K562 (cell line): ENCODE measurements at regions not wholly inside any gene's neighbourhood (a gene's known extent, or its start where the extent isn't known, plus 50 kb on each side); places are given as distances from the start of the nearest gene placed in this dataset.

Experiments
- ATAC-seq: fragments of 200-7000 bp; cut with Tn5 transposase; 3 replicates; pipeline ENCODE4 v1.9.1; 2020; ENCODE audit warnings: moderate library complexity
- BruUV-seq: library from RNA; stranded (reverse); fragments of 400-500 nt; replicated peaks from 2 replicates; lab custom pipeline; 2021; lab: Mats Ljungman, UMichigan
- CTCF ChIA-PET: fragments of 300-600 bp; formaldehyde crosslinking; extraction: SDS; loops from one replicate; lab custom pipeline; 2021; ENCODE audit warnings: low intra/inter-chr PET ratio; lab: Yijun Ruan, JAX
- POLR2A ChIA-PET: fragments of 300-600, 350-650 bp; sonication (Branson Sonifier 250); formaldehyde crosslinking; extraction: SDS; loops from one replicate; lab custom pipeline; 2021; ENCODE audit warnings: antibody characterized with exemption, inconsistent platforms; lab: Yijun Ruan, JAX
- DNase-seq, 4 experiments: peaks; one replicate each; pipeline versions ENCODE4 v3.0.0 to v3.0.0-alpha.2; 2011 to 2018; ENCODE audit warnings: low spot score in 3 of 4, mixed read lengths in 3 of 4; ENCODE audit errors: extremely low read depth in 1 of 4
- FAIRE-seq: peaks from 2 replicates; lab custom pipeline; 2011; peaks lifted over from hg19 to GRCh38; lab: Jason Lieb, UNC
- H2AFZ ChIP-seq: 2 replicates; pipeline ENCODE4 v1.6.0; 2011; ENCODE audit warnings: low read depth, low read length, control low read depth, inconsistent platforms
- H3K27ac ChIP-seq: fragments of 200-600 bp; 3 replicates; pipeline ENCODE4 v1.8.0; 2011; ENCODE audit warnings: low read depth, mild to moderate bottlenecking, control low read depth, inconsistent platforms, low read length, moderate library complexity, mixed read lengths; ENCODE audit errors: extremely low read depth
- H3K27me3 ChIP-seq, 2 experiments: fragments of 300-600 bp in 1 of 2; 2 replicates in 1 of 2; 3 replicates in 1 of 2; pipeline versions ENCODE4 v1.6.0 to v1.8.0; 2011; ENCODE audit warnings: inconsistent platforms in 2 of 2, low read length in 2 of 2, mild to moderate bottlenecking in 1 of 2, mixed read lengths in 1 of 2, moderate library complexity in 1 of 2; ENCODE audit not compliant: control insufficient read depth in 2 of 2, insufficient read depth in 2 of 2
- H3K36me3 ChIP-seq: fragments of 300-600 bp; 3 replicates; pipeline ENCODE4 v1.8.0; 2011; ENCODE audit warnings: mild to moderate bottlenecking, low read length, inconsistent platforms; ENCODE audit not compliant: control insufficient read depth, insufficient read depth
- H3K4me1 ChIP-seq, 2 experiments: fragments of 200-600 bp in 1 of 2; replicated peaks in 1 of 2; 2 replicates in 1 of 2; 3 replicates in 1 of 2; pipeline versions ENCODE4 v1.5.1 to v1.8.0; 2011; ENCODE audit warnings: inconsistent platforms in 2 of 2, low read length in 2 of 2, mild to moderate bottlenecking in 1 of 2, mixed read lengths in 1 of 2, moderate library complexity in 1 of 2; ENCODE audit not compliant: control insufficient read depth in 2 of 2, insufficient read depth in 2 of 2
- H3K4me2 ChIP-seq: 2 replicates; pipeline ENCODE4 v1.6.1; 2011; ENCODE audit warnings: low read length, control low read depth, inconsistent platforms, mixed read lengths; ENCODE audit not compliant: insufficient read depth
- H3K4me3 ChIP-seq: fragments of 200-600 bp; sonication (generic), shearing (Covaris generic); 2 replicates; pipeline ENCODE4 v1.5.1; 2016; ENCODE audit warnings: control low read depth, inconsistent platforms
- H3K79me2 ChIP-seq: fragments of 200-600 bp; 3 replicates; pipeline ENCODE4 v1.8.0; 2011; ENCODE audit warnings: low read length, inconsistent platforms; ENCODE audit not compliant: control insufficient read depth, insufficient read depth
- H3K9ac ChIP-seq, 2 experiments: 2 replicates each; pipeline versions ENCODE4 v1.6.0 to v1.6.1; 2011; ENCODE audit warnings: low read depth in 2 of 2, low read length in 2 of 2, control low read depth in 1 of 2, inconsistent platforms in 1 of 2, mild to moderate bottlenecking in 1 of 2, mixed read lengths in 1 of 2; ENCODE audit not compliant: insufficient read depth in 1 of 2
- H3K9me1 ChIP-seq: one replicate; pipeline ENCODE4 v1.6.0; 2011; ENCODE audit warnings: inconsistent platforms, mild to moderate bottlenecking, low read length, moderate library complexity; ENCODE audit not compliant: control insufficient read depth, insufficient read depth
- H3K9me3 ChIP-seq: replicated peaks from 2 replicates; pipeline ENCODE4 v1.5.1; 2011; ENCODE audit warnings: low read depth, low read length, inconsistent platforms; ENCODE audit not compliant: control insufficient read depth, insufficient read depth
- H4K20me1 ChIP-seq: replicated peaks from 2 replicates; pipeline ENCODE4 v1.6.1; 2011; ENCODE audit warnings: low read length, inconsistent platforms, mixed read lengths; ENCODE audit not compliant: control insufficient read depth, insufficient read depth
- ATF1 ChIP-seq, 2 experiments: fragments of 450-650 bp in 1 of 2; IDR thresholded peaks; 2 replicates each; pipeline ENCODE4 v1.6.1; 2016; ENCODE audit warnings: missing compliant biosample characterization in 1 of 2, missing genetic modification characterization in 1 of 2
- ATF7 ChIP-seq: fragments of 450-650 bp; IDR thresholded peaks from 2 replicates; pipeline ENCODE4 v1.7.1; 2014; ENCODE audit warnings: mild to moderate bottlenecking, moderate library complexity
- E2F3 ChIP-seq: fragments of 250-450 bp; sonication (Bioruptor Pico); IDR thresholded peaks from 2 replicates; pipeline ENCODE4 v1.4.0; 2020; ENCODE audit warnings: mild to moderate bottlenecking
- MCM5 ChIP-seq: fragments of 450-650 bp; IDR thresholded peaks from 2 replicates; pipeline ENCODE4 v1.6.1; 2016; ENCODE audit warnings: low read depth
- MEF2D ChIP-seq: conservative IDR thresholded peaks from 2 replicates; pipeline ENCODE4 v1.6.1; 2016; ENCODE audit warnings: low read depth, missing genetic modification characterization, missing compliant biosample characterization
- NCOA1 ChIP-seq: fragments of 450-650 bp; IDR thresholded peaks from 2 replicates; pipeline ENCODE4 v1.6.1; 2016; ENCODE audit warnings: low read depth
- NR2C2 ChIP-seq, 2 experiments: fragments of 200-800 bp in 1 of 2; sonication (Bioruptor generic) in 1 of 2; sonication (generic) in 1 of 2; formaldehyde crosslinking in 1 of 2; IDR thresholded peaks; 2 replicates each; pipeline versions ENCODE4 v1.6.1 to v1.8.0; 2016 to 2022; ENCODE audit warnings: mild to moderate bottlenecking in 1 of 2, missing compliant biosample characterization in 1 of 2, missing genetic modification characterization in 1 of 2, missing genetic modification reagents in 1 of 2
- SMAD3 ChIP-seq: fragments of 450-650 bp; formaldehyde crosslinking; conservative IDR thresholded peaks from 2 replicates; pipeline ENCODE4 v1.4.0; 2020; ENCODE audit warnings: mild to moderate bottlenecking
- ZNF24 ChIP-seq: fragments of 450-650 bp; IDR thresholded peaks from 2 replicates; pipeline ENCODE4 v1.6.1; 2016
- WGBS: fragments of 100-300 bp; shearing (Covaris generic); methylation state at CpG from one replicate; pipeline ENCODE4 v1.1.6; 2016; ENCODE audit warnings: low coverage, mixed read lengths; ENCODE audit not compliant: insufficient coverage; ENCODE audit errors: missing lambda C conversion rate; 5-methylcytosine and 5-hydroxymethylcytosine counted together
- in situ Hi-C: fragments of 300-500 bp; cut with MboI; formaldehyde crosslinking; loops from 4 replicates; pipeline ENCODE4 v1.15.0; 2018; ENCODE audit warnings: inconsistent platforms, mixed read lengths
- intact Hi-C: fragments of 100-400 bp; cut with micrococcal nuclease; formaldehyde crosslinking; loops from 2 replicates; pipeline ENCODE4 v1.14.2; 2022
- TF ChIP-seq, protein P1 (sequence below): fragments of 450-650 bp; IDR thresholded peaks from 2 replicates; pipeline ENCODE4 v1.6.1; 2016; ENCODE audit warnings: missing biosample characterization, missing genetic modification characterization
- TF ChIP-seq, protein P2 (sequence below): fragments of 450-650 bp; formaldehyde crosslinking; IDR thresholded peaks from 2 replicates; pipeline ENCODE4 v1.4.0; 2022; ENCODE audit warnings: missing genetic modification characterization
- TF ChIP-seq, protein P3 (sequence below): IDR thresholded peaks from 3 replicates; pipeline ENCODE4 v1.6.1; 2011; ENCODE audit warnings: borderline replicate concordance, mild to moderate bottlenecking; ENCODE audit not compliant: insufficient read length, insufficient read depth
- TF ChIP-seq, protein P4 (sequence below): fragments of 450-650 bp; IDR thresholded peaks from 2 replicates; pipeline ENCODE4 v1.6.1; 2017; ENCODE audit warnings: mild to moderate bottlenecking, moderate library complexity

DNA sequence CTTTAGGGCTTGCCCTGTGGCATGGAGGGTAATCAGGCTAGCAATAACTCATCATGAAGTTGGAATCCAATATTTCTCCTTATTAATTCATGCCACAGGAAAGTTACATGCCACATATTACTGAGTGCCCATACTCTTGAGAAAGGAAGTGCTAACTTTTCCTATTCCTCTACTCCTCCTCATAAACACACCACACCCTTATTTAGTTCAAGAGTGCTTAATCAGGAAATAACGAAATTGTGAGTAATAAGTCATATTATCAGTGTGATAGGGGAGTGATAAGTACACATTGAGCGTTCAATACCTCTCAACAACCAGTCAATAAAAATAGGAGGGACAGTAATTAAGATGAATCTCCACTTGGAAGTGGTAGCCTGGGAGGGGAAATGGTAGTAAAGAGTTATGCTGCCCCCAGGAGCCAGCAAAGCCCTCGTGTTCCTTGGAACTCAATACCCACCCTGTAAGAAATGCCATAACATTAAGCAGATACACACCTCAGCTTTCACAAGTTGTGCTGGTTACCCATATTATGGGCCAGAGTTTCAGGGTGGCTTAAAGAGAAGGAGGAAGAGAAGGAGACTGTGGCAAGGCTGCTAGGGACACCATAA lies 410.0 kb upstream of the NR3C2 start (continued):
- TF ChIP-seq, protein P1, sequence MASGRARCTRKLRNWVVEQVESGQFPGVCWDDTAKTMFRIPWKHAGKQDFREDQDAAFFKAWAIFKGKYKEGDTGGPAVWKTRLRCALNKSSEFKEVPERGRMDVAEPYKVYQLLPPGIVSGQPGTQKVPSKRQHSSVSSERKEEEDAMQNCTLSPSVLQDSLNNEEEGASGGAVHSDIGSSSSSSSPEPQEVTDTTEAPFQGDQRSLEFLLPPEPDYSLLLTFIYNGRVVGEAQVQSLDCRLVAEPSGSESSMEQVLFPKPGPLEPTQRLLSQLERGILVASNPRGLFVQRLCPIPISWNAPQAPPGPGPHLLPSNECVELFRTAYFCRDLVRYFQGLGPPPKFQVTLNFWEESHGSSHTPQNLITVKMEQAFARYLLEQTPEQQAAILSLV (tag) = no peak
- no peak for TF ChIP-seq NCOA1
- TF ChIP-seq, protein P2, sequence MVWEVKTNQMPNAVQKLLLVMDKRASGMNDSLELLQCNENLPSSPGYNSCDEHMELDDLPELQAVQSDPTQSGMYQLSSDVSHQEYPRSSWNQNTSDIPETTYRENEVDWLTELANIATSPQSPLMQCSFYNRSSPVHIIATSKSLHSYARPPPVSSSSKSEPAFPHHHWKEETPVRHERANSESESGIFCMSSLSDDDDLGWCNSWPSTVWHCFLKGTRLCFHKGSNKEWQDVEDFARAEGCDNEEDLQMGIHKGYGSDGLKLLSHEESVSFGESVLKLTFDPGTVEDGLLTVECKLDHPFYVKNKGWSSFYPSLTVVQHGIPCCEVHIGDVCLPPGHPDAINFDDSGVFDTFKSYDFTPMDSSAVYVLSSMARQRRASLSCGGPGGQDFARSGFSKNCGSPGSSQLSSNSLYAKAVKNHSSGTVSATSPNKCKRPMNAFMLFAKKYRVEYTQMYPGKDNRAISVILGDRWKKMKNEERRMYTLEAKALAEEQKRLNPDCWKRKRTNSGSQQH = no peak
- no peak for TF ChIP-seq ATF7
- TF ChIP-seq NR2C2 (CRISPR knock-in tag; IDR thresholded peaks at IDR 0.05) = no peak
- TF ChIP-seq NR2C2 (tag; IDR thresholded peaks at IDR 0.05) = no peak
- TF ChIP-seq E2F3 (CRISPR knock-in tag) = no peak
- no peak for TF ChIP-seq MEF2D (tag)

DNA sequence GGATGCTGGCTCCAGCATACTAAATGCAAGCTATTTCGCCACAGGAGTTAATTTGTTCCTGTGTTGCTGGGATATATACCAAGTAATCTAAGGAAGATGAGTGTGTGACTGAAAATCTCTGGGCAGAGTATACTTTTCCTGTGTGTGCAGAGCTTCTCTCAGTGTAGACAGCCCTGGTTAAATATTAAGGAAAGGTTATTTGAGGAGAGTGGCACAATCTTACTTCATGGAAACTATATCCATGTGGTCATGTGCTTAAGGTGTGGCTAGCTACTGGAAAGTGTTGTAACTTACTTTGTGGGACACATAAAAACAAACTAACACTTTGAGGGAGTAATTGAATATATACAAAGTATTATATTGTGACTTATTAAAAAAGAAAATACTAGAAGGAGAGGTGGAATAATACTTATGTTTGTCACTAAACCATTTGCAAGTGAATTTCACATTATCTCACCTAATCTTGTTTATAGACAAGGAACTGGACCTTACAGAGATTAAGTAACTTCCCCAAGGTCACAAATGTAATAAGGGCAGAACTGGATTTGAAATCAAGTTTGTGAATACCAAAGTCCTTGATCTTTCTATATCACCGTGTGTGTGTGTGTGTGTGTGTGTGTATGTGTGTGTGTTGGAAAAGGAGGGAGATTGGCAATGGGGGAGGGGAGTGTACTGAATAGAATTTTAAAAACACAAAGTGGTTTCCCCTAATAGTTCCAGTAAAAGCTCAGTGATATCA lies 408.2 kb upstream of the NR3C2 start:
- no peaks in the 10 kb centered on the region for H3K79me2 ChIP-seq
- no peaks in the 10 kb centered on the region for H3K9me3 ChIP-seq
- H3K9me1 ChIP-seq = no peaks in the 10 kb centered on the region
- H3K27me3 ChIP-seq = no peaks in the 10 kb centered on the region
- BruUV-seq = no TSS peak
- no peak overlapping the region for H2AFZ ChIP-seq
- H3K4me3 ChIP-seq = no peak overlapping the region
- CTCF ChIA-PET = no interaction called here
- no peaks in the 10 kb centered on the region for H3K36me3 ChIP-seq
- no peaks in the 10 kb centered on the region for H3K4me1 ChIP-seq
- no peak for TF ChIP-seq ATF1 (CRISPR knock-in tag; IDR thresholded peaks at IDR 0.05)
- TF ChIP-seq ATF1 (tag; IDR thresholded peaks at IDR 0.05) = no peak
- no peak for TF ChIP-seq ZNF24
- TF ChIP-seq SMAD3 (CRISPR knock-in tag) = no peak
- TF ChIP-seq, protein P3, sequence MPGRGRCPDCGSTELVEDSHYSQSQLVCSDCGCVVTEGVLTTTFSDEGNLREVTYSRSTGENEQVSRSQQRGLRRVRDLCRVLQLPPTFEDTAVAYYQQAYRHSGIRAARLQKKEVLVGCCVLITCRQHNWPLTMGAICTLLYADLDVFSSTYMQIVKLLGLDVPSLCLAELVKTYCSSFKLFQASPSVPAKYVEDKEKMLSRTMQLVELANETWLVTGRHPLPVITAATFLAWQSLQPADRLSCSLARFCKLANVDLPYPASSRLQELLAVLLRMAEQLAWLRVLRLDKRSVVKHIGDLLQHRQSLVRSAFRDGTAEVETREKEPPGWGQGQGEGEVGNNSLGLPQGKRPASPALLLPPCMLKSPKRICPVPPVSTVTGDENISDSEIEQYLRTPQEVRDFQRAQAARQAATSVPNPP = no peak
- no peak for TF ChIP-seq MCM5
- TF ChIP-seq, protein P4, sequence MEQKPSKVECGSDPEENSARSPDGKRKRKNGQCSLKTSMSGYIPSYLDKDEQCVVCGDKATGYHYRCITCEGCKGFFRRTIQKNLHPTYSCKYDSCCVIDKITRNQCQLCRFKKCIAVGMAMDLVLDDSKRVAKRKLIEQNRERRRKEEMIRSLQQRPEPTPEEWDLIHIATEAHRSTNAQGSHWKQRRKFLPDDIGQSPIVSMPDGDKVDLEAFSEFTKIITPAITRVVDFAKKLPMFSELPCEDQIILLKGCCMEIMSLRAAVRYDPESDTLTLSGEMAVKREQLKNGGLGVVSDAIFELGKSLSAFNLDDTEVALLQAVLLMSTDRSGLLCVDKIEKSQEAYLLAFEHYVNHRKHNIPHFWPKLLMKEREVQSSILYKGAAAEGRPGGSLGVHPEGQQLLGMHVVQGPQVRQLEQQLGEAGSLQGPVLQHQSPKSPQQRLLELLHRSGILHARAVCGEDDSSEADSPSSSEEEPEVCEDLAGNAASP = no peak
- DNase-seq (no peak), ATAC-seq (no peak), FAIRE-seq (no peak)
- no peak overlapping the region for H3K9ac ChIP-seq
- no peak overlapping the region for H3K27ac ChIP-seq
- H3K4me2 ChIP-seq = no peak overlapping the region
- WGBS = 7% methylated on average over 2 of the region's 2 CpGs
- intact Hi-C loops = no loop called here
- H4K20me1 ChIP-seq = no peaks in the 10 kb centered on the region
- POLR2A ChIA-PET = no interaction called here
- in situ Hi-C loops = no loop called here
